Loucy (cell line): ENCODE measurements at regions not wholly inside any gene's neighbourhood (a gene's known extent, or its start where the extent isn't known, plus 50 kb on each side); places are given as distances from the start of the nearest gene placed in this dataset.

Experiments
- H2AFZ ChIP-seq: fragments of 200-600 bp; sonication (generic); 2 replicates; pipeline ENCODE4 v1.6.0; 2016; ENCODE audit warnings: antibody characterized with exemption, mild to moderate bottlenecking, low read length, moderate library complexity
- H3F3A ChIP-seq: fragments of 200-600 bp; 2 replicates; pipeline ENCODE4 v1.6.0; 2016; ENCODE audit warnings: antibody characterized with exemption, low read depth, mild to moderate bottlenecking
- H3K27me3 ChIP-seq: fragments of 200-600 bp; sonication (generic); 2 replicates; pipeline ENCODE4 v1.6.1; 2014; ENCODE audit warnings: low read length, mild to moderate bottlenecking; ENCODE audit not compliant: insufficient read depth, poor library complexity, severe bottlenecking
- H3K36me3 ChIP-seq: fragments of 200-600 bp; sonication (generic); 2 replicates; pipeline ENCODE4 v1.6.1; 2016; ENCODE audit warnings: low read length; ENCODE audit not compliant: insufficient read depth
- H3K4me1 ChIP-seq: fragments of 200-600 bp; sonication (generic); 2 replicates; pipeline ENCODE4 v1.5.1; 2014; ENCODE audit warnings: low read length, mild to moderate bottlenecking; ENCODE audit not compliant: insufficient read depth, poor library complexity, severe bottlenecking
- H3K4me2 ChIP-seq: fragments of 200-600 bp; sonication (generic); 2 replicates; pipeline ENCODE4 v1.6.0; 2014; ENCODE audit warnings: antibody characterized with exemption, low read length, low read depth, mild to moderate bottlenecking; ENCODE audit not compliant: poor library complexity, severe bottlenecking
- H3K4me3 ChIP-seq: fragments of 200-600 bp; sonication (generic); 2 replicates; pipeline ENCODE4 v1.5.1; 2014; ENCODE audit warnings: low read length, mild to moderate bottlenecking, mixed read lengths; ENCODE audit not compliant: poor library complexity, severe bottlenecking
- H3K79me2 ChIP-seq: fragments of 200-600 bp; sonication (generic); 2 replicates; pipeline ENCODE4 v1.6.1; 2014; ENCODE audit warnings: low read length; ENCODE audit not compliant: insufficient read depth
- H3K9ac ChIP-seq: fragments of 200-600 bp; sonication (generic); 2 replicates; pipeline ENCODE4 v1.6.0; 2014; ENCODE audit warnings: mild to moderate bottlenecking, low read depth, low read length, moderate library complexity; ENCODE audit not compliant: poor library complexity, severe bottlenecking
- H3K9me2 ChIP-seq: fragments of 200-600 bp; sonication (generic); replicated peaks from 2 replicates; pipeline ENCODE4 v1.6.1; 2016; ENCODE audit warnings: low read depth, low read length, mixed read lengths
- H3K9me3 ChIP-seq: fragments of 200-600 bp; sonication (generic); 2 replicates; pipeline ENCODE4 v1.6.1; 2014; ENCODE audit warnings: mild to moderate bottlenecking, antibody characterized with exemption, low read length, low read depth; ENCODE audit not compliant: insufficient read depth
- H4K20me1 ChIP-seq: fragments of 200-600 bp; sonication (generic); 2 replicates; pipeline ENCODE4 v1.6.0; 2014; ENCODE audit warnings: antibody characterized with exemption, low read length, mild to moderate bottlenecking; ENCODE audit not compliant: insufficient read depth, poor library complexity, severe bottlenecking
- CTCF ChIP-seq: fragments of 200-600 bp; sonication (generic); conservative IDR thresholded peaks from 2 replicates; pipeline ENCODE4 v1.5.1; 2014; ENCODE audit warnings: mild to moderate bottlenecking, antibody characterized with exemption, low read length
- EZH2phosphoT487 ChIP-seq: fragments of 200-600 bp; IDR thresholded peaks from 2 replicates; pipeline ENCODE4 v1.6.1; 2018; ENCODE audit warnings: antibody characterized with exemption, mild to moderate bottlenecking, moderate library complexity, borderline replicate concordance

DNA sequence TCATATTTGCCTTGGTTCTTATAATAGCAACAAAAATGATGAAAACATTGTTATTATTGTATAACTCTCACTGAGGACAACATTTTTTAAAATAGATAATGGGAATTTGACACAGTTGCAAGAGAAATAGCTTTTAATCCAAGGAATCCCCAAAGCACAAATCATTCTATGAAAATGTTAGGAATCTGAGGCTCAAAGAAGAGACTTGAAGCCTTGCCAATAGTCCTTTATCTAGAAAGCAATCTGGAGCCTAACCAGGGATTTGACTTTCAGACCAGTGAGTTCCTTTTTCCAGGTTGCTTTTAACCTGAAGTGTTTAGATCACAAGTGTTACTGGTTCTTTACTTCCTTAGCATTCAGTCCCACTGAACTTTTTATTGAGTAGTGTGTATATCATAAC lies 574.5 kb upstream of the ZEB2 start:
- Histone ChIP-seq H3K79me2 (no peaks in the 10 kb centered on the region), H3K4me1 (no peaks in the 10 kb centered on the region), H3F3A (no peaks in the 10 kb centered on the region), H3K36me3 (no peaks in the 10 kb centered on the region), H3K4me3 (no peak overlapping the region), H3K9me2 (no peaks in the 10 kb centered on the region), H3K9ac (no peak overlapping the region), H4K20me1 (no peaks in the 10 kb centered on the region), H3K4me2 (no peak overlapping the region), H3K27me3 (no peaks in the 10 kb centered on the region), H3K9me3 (no peaks in the 10 kb centered on the region), H2AFZ (no peak overlapping the region)
- no peak for TF ChIP-seq CTCF
- TF ChIP-seq EZH2phosphoT487 = no peak

DNA sequence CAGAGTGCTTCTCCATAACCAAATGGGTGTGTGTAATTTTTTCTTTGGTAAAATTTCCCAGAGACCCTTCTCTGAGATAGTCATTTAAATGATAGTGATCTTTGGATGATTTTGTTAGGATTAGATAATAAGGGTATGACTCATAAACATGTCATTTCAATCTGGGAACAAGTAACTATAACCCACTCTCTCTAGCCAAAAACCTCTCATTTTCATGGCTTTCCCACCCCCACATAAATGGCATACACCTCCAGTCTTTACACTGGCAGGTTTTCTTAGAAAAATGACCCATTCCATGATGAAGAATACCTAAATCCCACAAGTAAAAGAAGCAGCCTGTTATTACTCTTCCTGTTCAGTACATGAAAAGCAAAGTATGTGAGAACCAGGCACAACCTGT lies 572.0 kb upstream of the ZEB2 start:
- Histone ChIP-seq H3K4me3 (no peak overlapping the region), H3F3A (no peaks in the 10 kb centered on the region), H3K4me2 (no peak overlapping the region), H3K79me2 (no peaks in the 10 kb centered on the region), H3K27me3 (no peaks in the 10 kb centered on the region), H2AFZ (no peak overlapping the region), H3K9me3 (no peaks in the 10 kb centered on the region), H3K4me1 (no peaks in the 10 kb centered on the region), H3K9me2 (no peaks in the 10 kb centered on the region), H3K36me3 (no peaks in the 10 kb centered on the region), H4K20me1 (no peaks in the 10 kb centered on the region), H3K9ac (no peak overlapping the region)
- TF ChIP-seq CTCF = no peak

DNA sequence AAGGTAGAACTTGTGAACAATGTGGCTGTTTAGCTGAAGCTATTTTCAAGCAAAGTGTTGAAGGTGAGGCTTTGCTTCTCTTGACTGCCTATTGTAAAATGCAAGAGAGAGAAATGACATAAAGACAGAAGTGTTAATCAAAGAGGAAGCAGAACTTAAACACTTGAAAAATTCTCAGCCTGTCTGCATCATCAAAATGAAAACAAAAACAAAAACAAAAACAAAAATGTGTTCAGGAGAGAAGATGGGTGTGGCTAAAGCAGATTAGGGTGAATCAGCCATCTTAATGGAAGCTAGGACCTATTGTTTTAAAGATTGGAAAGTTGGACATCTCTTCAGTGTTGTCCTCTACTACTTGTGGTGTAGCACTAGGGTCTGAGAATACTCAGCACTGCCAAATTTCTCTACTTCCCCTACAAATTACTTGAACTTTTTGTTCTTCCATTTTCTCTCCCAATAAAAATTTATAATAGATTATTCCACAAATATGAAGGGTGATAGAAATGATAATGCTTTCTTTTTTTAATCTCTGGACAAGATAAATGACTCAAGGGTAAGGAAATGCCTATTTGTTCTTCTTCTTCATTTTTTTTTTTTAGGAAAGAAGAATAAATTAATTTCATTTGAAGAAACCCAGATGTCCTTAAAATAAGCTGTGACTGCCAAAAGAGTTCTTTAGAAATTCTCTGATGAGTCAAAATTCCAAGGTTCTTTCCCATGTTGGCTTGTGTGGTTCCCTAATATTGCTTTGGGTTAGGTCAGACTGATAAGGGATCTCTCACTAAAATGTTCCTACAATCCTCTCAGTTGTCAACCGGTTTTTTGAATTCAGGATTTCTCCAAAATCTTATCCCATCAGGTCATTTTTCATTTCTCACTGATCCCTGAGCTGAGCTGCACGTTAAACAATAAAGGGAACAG lies 571.2 kb upstream of the ZEB2 start:
- no peak overlapping the region for H2AFZ ChIP-seq

More for the DNA sequence above, 571.2 kb upstream of the ZEB2 start:
- H3K9me2 ChIP-seq = no peaks in the 10 kb centered on the region
- no peak overlapping the region for H3K9ac ChIP-seq
- TF ChIP-seq EZH2phosphoT487 = no peak
- TF ChIP-seq CTCF = no peak
- no peaks in the 10 kb centered on the region for H3K4me1 ChIP-seq
- no peak overlapping the region for H3K4me2 ChIP-seq
- no peaks in the 10 kb centered on the region for H3K79me2 ChIP-seq
- no peaks in the 10 kb centered on the region for H3F3A ChIP-seq
- H3K4me3 ChIP-seq = no peak overlapping the region
- H3K36me3 ChIP-seq = no peaks in the 10 kb centered on the region
- no peaks in the 10 kb centered on the region for H3K9me3 ChIP-seq
- no peaks in the 10 kb centered on the region for H4K20me1 ChIP-seq
- H3K27me3 ChIP-seq = no peaks in the 10 kb centered on the region
